SK-N-MC (cell line): ENCODE measurements at regions not wholly inside any gene's neighbourhood (a gene's known extent, or its start where the extent isn't known, plus 50 kb on each side); places are given as distances from the start of the nearest gene placed in this dataset.

ENCODE experiments used
- DNase-seq: peaks from one replicate; pipeline ENCODE4 v3.0.0-alpha.2; 2011; ENCODE audit warnings: low read depth, low spot score
- H3K27ac ChIP-seq: fragments of 200-600 bp; sonication (generic); 2 replicates; pipeline ENCODE4 v1.5.1; 2016; ENCODE audit warnings: mixed run types
- H3K36me3 ChIP-seq: fragments of 200-600 bp; sonication (generic); 2 replicates; pipeline ENCODE4 v1.6.1; 2017; ENCODE audit warnings: antibody characterized with exemption, low read length, mixed read lengths; ENCODE audit not compliant: insufficient read depth
- H3K4me3 ChIP-seq: fragments of 200-600 bp; sonication (generic); 2 replicates; pipeline ENCODE4 v1.5.1; 2016
- H3K9ac ChIP-seq: fragments of 200-600 bp; sonication (generic); 2 replicates; pipeline ENCODE4 v1.8.0; 2017; ENCODE audit warnings: mixed run types, mixed read lengths; ENCODE audit not compliant: insufficient read length
- H3K9me3 ChIP-seq: fragments of 200-600 bp; sonication (generic); 2 replicates; pipeline ENCODE4 v1.6.1; 2017; ENCODE audit warnings: low read depth, mild to moderate bottlenecking, antibody characterized with exemption, low read length, moderate library complexity, mixed read lengths
- EZH2 ChIP-seq: fragments of 200-600 bp; sonication (generic); IDR thresholded peaks from one replicate; pipeline ENCODE4 v1.6.1; 2017; ENCODE audit warnings: antibody characterized with exemption
- FOXP2 ChIP-seq: optimal IDR thresholded peaks from 2 replicates; pipeline ENCODE3; 2011; ENCODE audit warnings: mild to moderate bottlenecking, moderate library complexity; ENCODE audit not compliant: insufficient read depth; ENCODE audit errors: extremely low read length, control extremely low read depth
- POLR2AphosphoS5 ChIP-seq: IDR thresholded peaks from 2 replicates; pipeline ENCODE4 v1.6.1; 2012; ENCODE audit warnings: mild to moderate bottlenecking, low read depth, low read length, borderline replicate concordance

- DNase-seq = no peak
- no peak overlapping the region for H3K9ac ChIP-seq
- no peak overlapping the region for H3K4me3 ChIP-seq
- no peak for TF ChIP-seq FOXP2
- no peak for TF ChIP-seq POLR2AphosphoS5
- TF ChIP-seq EZH2 = no peak
- no peaks in the 10 kb centered on the region for H3K9me3 ChIP-seq
- no peaks in the 10 kb centered on the region for H3K36me3 ChIP-seq
- no peak overlapping the region for H3K27ac ChIP-seq
Measured at GRCh38 chr4:13849778-13850177, 222.3 kb upstream of the BOD1L1 start.

- no peak for TF ChIP-seq POLR2AphosphoS5
- no peak for TF ChIP-seq EZH2
- no peak for TF ChIP-seq FOXP2
- H3K9me3 ChIP-seq = no peaks in the 10 kb centered on the region
- no peaks in the 10 kb centered on the region for H3K36me3 ChIP-seq
- no peak for DNase-seq
- no peak overlapping the region for H3K27ac ChIP-seq
- H3K4me3 ChIP-seq = no peak overlapping the region
- no peak overlapping the region for H3K9ac ChIP-seq
Measured at GRCh38 chr4:13851085-13851940, 223.8 kb upstream of the BOD1L1 start.

- TF ChIP-seq POLR2AphosphoS5 = no peak
- TF ChIP-seq FOXP2 = no peak
- no peak for TF ChIP-seq EZH2
- Histone ChIP-seq H3K36me3 (no peaks in the 10 kb centered on the region), H3K9ac (no peak overlapping the region), H3K27ac (no peak overlapping the region), H3K4me3 (no peak overlapping the region), H3K9me3 (no peaks in the 10 kb centered on the region)
- DNase-seq = no peak
Measured at GRCh38 chr4:13852411-13852810, 224.9 kb upstream of the BOD1L1 start.

- Histone ChIP-seq H3K27ac (no peak overlapping the region), H3K9me3 (no peaks in the 10 kb centered on the region), H3K36me3 (no peaks in the 10 kb centered on the region), H3K9ac (no peak overlapping the region), H3K4me3 (no peak overlapping the region)
- no peak for DNase-seq
- no peak for TF ChIP-seq POLR2AphosphoS5
- no peak for TF ChIP-seq EZH2
- no peak for TF ChIP-seq FOXP2
Measured at GRCh38 chr4:13856387-13856786, 228.9 kb upstream of the BOD1L1 start.

- no peak for TF ChIP-seq EZH2
Measured at GRCh38 chr4:13857397-13857796, 229.9 kb upstream of the BOD1L1 start.

GRCh38 chr4:13857800-13858199 is 230.3 kb upstream of the BOD1L1 start:
- Histone ChIP-seq H3K9ac (no peak overlapping the region), H3K36me3 (no peaks in the 10 kb centered on the region), H3K4me3 (no peak overlapping the region), H3K27ac (no peak overlapping the region), H3K9me3 (no peaks in the 10 kb centered on the region)
- DNase-seq = no peak
- TF ChIP-seq POLR2AphosphoS5 (no peak), EZH2 (no peak), FOXP2 (no peak)

More at GRCh38 chr4:13857397-13857796, 229.9 kb upstream of the BOD1L1 start:
- Histone ChIP-seq H3K9me3 (no peaks in the 10 kb centered on the region), H3K27ac (no peak overlapping the region), H3K4me3 (no peak overlapping the region), H3K36me3 (no peaks in the 10 kb centered on the region), H3K9ac (no peak overlapping the region)
- DNase-seq = no peak

GRCh38 chr4:13859423-13859822 is 231.9 kb upstream of the BOD1L1 start:
- TF ChIP-seq POLR2AphosphoS5 = no peak
- TF ChIP-seq EZH2 = no peak
- TF ChIP-seq FOXP2 = no peak
- DNase-seq = no peak
- H3K4me3 ChIP-seq = peak overlapping the region; percentile 19
- H3K36me3 ChIP-seq = no peaks in the 10 kb centered on the region
- H3K9ac ChIP-seq = no peak overlapping the region
- H3K9me3 ChIP-seq = no peaks in the 10 kb centered on the region
- peak overlapping the region; percentile 89 for H3K27ac ChIP-seq

- no peak for TF ChIP-seq FOXP2
- TF ChIP-seq EZH2 = no peak
- no peak for TF ChIP-seq POLR2AphosphoS5
- no peak for DNase-seq
- peak overlapping the region; percentile 89 for H3K27ac ChIP-seq
Measured at GRCh38 chr4:13860126-13860525, 232.6 kb upstream of the BOD1L1 start.

More at GRCh38 chr4:13860126-13860525, 232.6 kb upstream of the BOD1L1 start:
- Histone ChIP-seq H3K4me3 (peak overlapping the region; percentile 19), H3K9me3 (no peaks in the 10 kb centered on the region), H3K9ac (no peak overlapping the region), H3K36me3 (no peaks in the 10 kb centered on the region)
